ENCODE measurements at regions not wholly inside any gene's neighbourhood (a gene's known extent, or its start where the extent isn't known, plus 50 kb on each side); places are given as distances from the start of the nearest gene placed in this dataset.

GRCh38 chr1:65535981-65536380 is 115.5 kb downstream of the LEPR start:
- ChIA-PET POLR2A (interaction anchor here (0.6 kb wide), 1 partner anchor 87 kb away, joined by 3 read pairs; no protein-coding TSS in a partner anchor), CTCF (ENCODE audit: unreplicated experiment) (no interaction called here)
- no peak overlapping the region for H3K27ac ChIP-seq (ENCODE audit: low read depth, low read length, poor library complexity, severe bottlenecking)
- no peak for DNase-seq (ENCODE audit: low spot score)
- no peaks in the 10 kb centered on the region for H3K79me2 ChIP-seq (ENCODE audit: insufficient read depth, low read depth, low read length)
- no peaks in the 10 kb centered on the region for H3K4me1 ChIP-seq (ENCODE audit: insufficient read depth, low read length, poor library complexity, severe bottlenecking)
- H3K4me3 ChIP-seq (ENCODE audit: low read depth, low read length, poor library complexity, severe bottlenecking), result no peak overlapping the region
- no peaks in the 10 kb centered on the region for H4K20me1 ChIP-seq (ENCODE audit: insufficient read depth, low read length)
- H3K9me3 ChIP-seq (ENCODE audit: low read length), result no peaks in the 10 kb centered on the region
- no peak for TF ChIP-seq CTCF (conservative IDR thresholded peaks at IDR 0.05; ENCODE audit: low read length)
- TF ChIP-seq EZH2phosphoT487 (IDR thresholded peaks at IDR 0.05; ENCODE audit: borderline replicate concordance, low read depth, low read length), result no peak
- H2AFZ ChIP-seq (ENCODE audit: low read length), result no peak overlapping the region
- no peaks in the 10 kb centered on the region for H3K36me3 ChIP-seq (ENCODE audit: insufficient read depth, low read length)
- no peaks in the 10 kb centered on the region for H3K9me2 ChIP-seq (ENCODE audit: insufficient read depth, low read length)
- intact Hi-C loops (cut with micrococcal nuclease; ENCODE audit: unreplicated experiment), result no loop called here
- no peak overlapping the region for H3K4me2 ChIP-seq (ENCODE audit: low read length)
- BruUV-seq (replicated peaks), result no TSS peak

- H3K4me1 ChIP-seq (ENCODE audit: insufficient read depth, low read length, poor library complexity, severe bottlenecking), result no peaks in the 10 kb centered on the region
- H3K36me3 ChIP-seq (ENCODE audit: insufficient read depth, low read length), result no peaks in the 10 kb centered on the region
- H3K27ac ChIP-seq (ENCODE audit: low read depth, low read length, poor library complexity, severe bottlenecking), result no peak overlapping the region
- no peaks in the 10 kb centered on the region for H4K20me1 ChIP-seq (ENCODE audit: insufficient read depth, low read length)
- DNase-seq (ENCODE audit: low spot score), result no peak
- H3K4me3 ChIP-seq (ENCODE audit: low read depth, low read length, poor library complexity, severe bottlenecking), result no peak overlapping the region
- POLR2A ChIA-PET, result no interaction called here
- H3K79me2 ChIP-seq (ENCODE audit: insufficient read depth, low read depth, low read length), result no peaks in the 10 kb centered on the region
- no peaks in the 10 kb centered on the region for H3K9me2 ChIP-seq (ENCODE audit: insufficient read depth, low read length)
- intact Hi-C loops (cut with micrococcal nuclease; ENCODE audit: unreplicated experiment), result no loop called here
- BruUV-seq (replicated peaks), result no TSS peak
- H3K4me2 ChIP-seq (ENCODE audit: low read length), result no peak overlapping the region
- TF ChIP-seq CTCF (conservative IDR thresholded peaks at IDR 0.05; ENCODE audit: low read length), result no peak
- TF ChIP-seq EZH2phosphoT487 (IDR thresholded peaks at IDR 0.05; ENCODE audit: borderline replicate concordance, low read depth, low read length), result no peak
- no peak overlapping the region for H2AFZ ChIP-seq (ENCODE audit: low read length)
- H3K9me3 ChIP-seq (ENCODE audit: low read length), result no peaks in the 10 kb centered on the region
- CTCF ChIA-PET (ENCODE audit: unreplicated experiment), result no interaction called here
Observed at GRCh38 chr1:65538086-65538485, 117.6 kb downstream of the LEPR start.

GRCh38 chr1:65538664-65539063 is 118.2 kb downstream of the LEPR start:
- Histone ChIP-seq H3K4me1 (ENCODE audit: insufficient read depth, low read length, poor library complexity, severe bottlenecking) (no peaks in the 10 kb centered on the region), H4K20me1 (ENCODE audit: insufficient read depth, low read length) (no peaks in the 10 kb centered on the region), H3K9me2 (ENCODE audit: insufficient read depth, low read length) (no peaks in the 10 kb centered on the region), H2AFZ (ENCODE audit: low read length) (no peak overlapping the region), H3K27ac (ENCODE audit: low read depth, low read length, poor library complexity, severe bottlenecking) (no peak overlapping the region), H3K36me3 (ENCODE audit: insufficient read depth, low read length) (no peaks in the 10 kb centered on the region), H3K4me3 (ENCODE audit: low read depth, low read length, poor library complexity, severe bottlenecking) (no peak overlapping the region), H3K4me2 (ENCODE audit: low read length) (no peak overlapping the region), H3K9me3 (ENCODE audit: low read length) (no peaks in the 10 kb centered on the region), H3K79me2 (ENCODE audit: insufficient read depth, low read depth, low read length) (no peaks in the 10 kb centered on the region)
- POLR2A ChIA-PET, result no interaction called here
- TF ChIP-seq CTCF (conservative IDR thresholded peaks at IDR 0.05; ENCODE audit: low read length) (no peak), EZH2phosphoT487 (IDR thresholded peaks at IDR 0.05; ENCODE audit: borderline replicate concordance, low read depth, low read length) (no peak)
- CTCF ChIA-PET (ENCODE audit: unreplicated experiment), result no interaction called here
- no TSS peak for BruUV-seq (replicated peaks)
- DNase-seq (ENCODE audit: low spot score), result no peak
- intact Hi-C loops (cut with micrococcal nuclease; ENCODE audit: unreplicated experiment), result no loop called here
